Neural crest cell (in vitro differentiated cells): ENCODE measurements at regions not wholly inside any gene's neighbourhood (a gene's known extent, or its start where the extent isn't known, plus 50 kb on each side); places are given as distances from the start of the nearest gene placed in this dataset.

Experiments used
- DNase-seq: peaks from one replicate; pipeline ENCODE4 v3.0.0; 2021; ENCODE audit warnings: low read depth, mixed read lengths, low spot score
- H3K27ac Mint-ChIP-seq: one replicate; pipeline ENCODE4 v1.8.0; 2021; ENCODE audit warnings: mild to moderate bottlenecking, mixed read lengths; ENCODE audit not compliant: unreplicated experiment
- H3K27me3 Mint-ChIP-seq: 2 replicates; pipeline ENCODE4 v1.8.0; 2021; ENCODE audit warnings: low read depth, mild to moderate bottlenecking, mixed read lengths
- H3K36me3 Mint-ChIP-seq: 2 replicates; pipeline ENCODE4 v1.8.0; 2021; ENCODE audit warnings: low read depth, mild to moderate bottlenecking, mixed read lengths
- H3K4me1 Mint-ChIP-seq: 2 replicates; pipeline ENCODE4 v1.8.0; 2021; ENCODE audit warnings: mixed read lengths
- H3K4me3 Mint-ChIP-seq: one replicate; pipeline ENCODE4 v1.8.0; 2021; ENCODE audit warnings: mild to moderate bottlenecking, mixed read lengths
- H3K9me3 Mint-ChIP-seq: 2 replicates; pipeline ENCODE4 v1.8.0; 2021; ENCODE audit warnings: mixed read lengths
- CTCF ChIP-seq: fragments of 200-600 bp; sonication (generic); conservative IDR thresholded peaks from 2 replicates; pipeline ENCODE4 v1.5.0; 2021; ENCODE audit warnings: antibody characterized with exemption, mild to moderate bottlenecking

GRCh38 chr3:69531576-69532546 lies 146.0 kb upstream of the FRMD4B start:
- no peaks in the 10 kb centered on the region for H3K36me3 Mint-ChIP-seq
- TF ChIP-seq CTCF, result no peak
- DNase-seq, result no peak
- H3K9me3 Mint-ChIP-seq, result no peaks in the 10 kb centered on the region
- no peaks in the 10 kb centered on the region for H3K27me3 Mint-ChIP-seq
- H3K4me1 Mint-ChIP-seq, result peaks cover 7% of the 10 kb centered on the region
- no peak overlapping the region for H3K27ac Mint-ChIP-seq
- no peak overlapping the region for H3K4me3 Mint-ChIP-seq

- H3K4me1 Mint-ChIP-seq, result peaks cover 7% of the 10 kb centered on the region
- no peaks in the 10 kb centered on the region for H3K27me3 Mint-ChIP-seq
- DNase-seq, result no peak
- TF ChIP-seq CTCF, result no peak
- H3K27ac Mint-ChIP-seq, result no peak overlapping the region
- no peaks in the 10 kb centered on the region for H3K9me3 Mint-ChIP-seq
- no peak overlapping the region for H3K4me3 Mint-ChIP-seq
- no peaks in the 10 kb centered on the region for H3K36me3 Mint-ChIP-seq
These were observed 144.7 kb upstream of the FRMD4B start for GRCh38 chr3:69530554-69530953.

- H3K9me3 Mint-ChIP-seq, result no peaks in the 10 kb centered on the region
- DNase-seq, result no peak
- H3K36me3 Mint-ChIP-seq, result no peaks in the 10 kb centered on the region
- H3K4me3 Mint-ChIP-seq, result no peak overlapping the region
- H3K4me1 Mint-ChIP-seq, result peaks cover 1% of the 10 kb centered on the region
- H3K27me3 Mint-ChIP-seq, result no peaks in the 10 kb centered on the region
- no peak overlapping the region for H3K27ac Mint-ChIP-seq
- no peak for TF ChIP-seq CTCF
These were observed 141.6 kb upstream of the FRMD4B start for GRCh38 chr3:69527498-69527897.

- H3K36me3 Mint-ChIP-seq, result no peaks in the 10 kb centered on the region
- no peak for DNase-seq
- no peak overlapping the region for H3K4me3 Mint-ChIP-seq
- no peak overlapping the region for H3K27ac Mint-ChIP-seq
- TF ChIP-seq CTCF, result no peak
- H3K27me3 Mint-ChIP-seq, result no peaks in the 10 kb centered on the region
- H3K9me3 Mint-ChIP-seq, result no peaks in the 10 kb centered on the region
- no peaks in the 10 kb centered on the region for H3K4me1 Mint-ChIP-seq
These were observed 138.9 kb upstream of the FRMD4B start for GRCh38 chr3:69524816-69525215.

GRCh38 chr3:69521286-69521685 lies 135.4 kb upstream of the FRMD4B start:
- no peaks in the 10 kb centered on the region for H3K36me3 Mint-ChIP-seq
- H3K4me3 Mint-ChIP-seq, result no peak overlapping the region
- H3K4me1 Mint-ChIP-seq, result no peaks in the 10 kb centered on the region
- no peak for TF ChIP-seq CTCF
- no peak for DNase-seq
- H3K9me3 Mint-ChIP-seq, result no peaks in the 10 kb centered on the region
- peaks cover 5% of the 10 kb centered on the region for H3K27me3 Mint-ChIP-seq
- H3K27ac Mint-ChIP-seq, result no peak overlapping the region
